Stimulated activated CD4-positive, alpha-beta T cell treated with anti-CD3 and anti-CD28 coated beads, Interleukin-1b, Interleukin-23, amount 100 ng/mL, for 4 hours (primary cell): ENCODE measurements at regions not wholly inside any gene's neighbourhood (a gene's known extent, or its start where the extent isn't known, plus 50 kb on each side); places are given as distances from the start of the nearest gene placed in this dataset.
"Not testable (repeated sequence)": the region's sequence is repeated elsewhere in the genome, so short reads cannot be mapped to it uniquely, and the experiment has no call there.

Experiments used
- DNase-seq, 2 donors: peaks; one replicate each; pipeline ENCODE4 v3.0.0-alpha.2; 2020; ENCODE audit warnings: low read depth in 2 of 2

- DNase-seq = not testable (repeated sequence)
Measured at GRCh38 chr4:17436047-17436749, 75.7 kb downstream of the QDPR start.

- DNase-seq = no peak
Measured at GRCh38 chr4:17433827-17434226, 78.1 kb downstream of the QDPR start.

- no peak for DNase-seq
Measured at GRCh38 chr4:17427991-17428390, 83.9 kb downstream of the QDPR start.

DNA sequence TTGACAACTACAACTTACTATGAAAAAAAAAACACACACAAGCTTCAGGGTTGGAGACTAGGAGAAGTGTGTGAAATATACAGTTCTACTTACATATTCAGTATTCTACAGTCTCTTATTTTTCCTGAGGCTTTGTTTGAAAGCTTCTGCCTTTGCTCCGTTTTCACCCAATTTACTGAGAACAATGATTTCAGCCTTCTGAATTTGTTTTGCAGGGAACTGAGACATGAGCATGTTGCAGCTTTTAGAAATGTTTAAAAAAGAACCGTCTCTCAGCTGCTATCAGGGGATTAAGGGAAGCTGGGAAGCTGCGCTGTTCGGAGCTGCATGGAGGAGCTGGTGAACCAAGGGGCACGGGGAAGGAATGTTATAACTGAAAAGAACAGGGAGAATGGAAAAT is 85.7 kb downstream of the QDPR start:
- no peak for DNase-seq

GRCh38 chr4:17418010-17418409 is 93.9 kb downstream of the QDPR start:
- no peak for DNase-seq

GRCh38 chr4:17414392-17414791 is 97.5 kb downstream of the QDPR start:
- no peak for DNase-seq

GRCh38 chr4:17400686-17401085 is 111.2 kb downstream of the QDPR start:
- no peak for DNase-seq

GRCh38 chr4:17398805-17399204 is 113.1 kb downstream of the QDPR start:
- no peak for DNase-seq

DNA sequence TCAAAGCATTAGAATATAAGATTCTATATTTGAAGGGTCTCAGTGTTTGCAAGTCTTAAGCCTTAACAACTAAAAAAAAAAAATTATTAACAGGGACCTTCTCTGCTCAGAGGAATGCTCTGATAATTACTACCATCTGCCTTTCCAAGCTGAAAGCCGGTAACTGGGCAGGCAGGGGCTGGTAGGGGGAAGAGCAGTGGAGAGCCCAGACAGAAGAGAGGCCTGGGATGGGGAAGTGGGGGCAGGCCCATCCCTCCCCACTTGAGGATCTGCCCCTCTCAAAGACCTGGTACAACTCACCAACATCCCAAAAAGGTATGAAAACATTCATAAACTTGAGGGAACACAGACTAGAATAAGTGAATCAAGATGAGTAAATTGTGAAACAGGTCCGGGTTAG is 113.9 kb downstream of the QDPR start:
- DNase-seq = no peak

DNA sequence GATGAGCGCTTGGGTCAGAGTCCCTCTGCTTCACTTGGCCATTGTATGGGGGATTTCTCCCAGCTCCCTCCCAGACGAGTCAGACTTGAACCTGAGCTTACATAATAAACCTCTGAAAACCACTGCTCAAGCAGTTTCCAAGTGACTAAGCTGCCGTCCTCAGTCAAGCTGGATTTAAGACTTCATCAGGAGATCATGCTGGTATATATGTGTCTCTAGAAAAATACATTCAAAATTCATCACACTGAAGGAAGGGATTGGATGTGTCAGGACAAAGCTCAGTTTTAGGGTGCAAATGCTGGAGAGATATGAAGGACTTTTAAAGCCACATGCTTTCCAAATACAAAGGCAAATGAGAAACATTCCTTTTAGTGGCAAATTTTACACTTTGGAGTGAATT is 114.3 kb downstream of the QDPR start:
- DNase-seq = no peak

DNA sequence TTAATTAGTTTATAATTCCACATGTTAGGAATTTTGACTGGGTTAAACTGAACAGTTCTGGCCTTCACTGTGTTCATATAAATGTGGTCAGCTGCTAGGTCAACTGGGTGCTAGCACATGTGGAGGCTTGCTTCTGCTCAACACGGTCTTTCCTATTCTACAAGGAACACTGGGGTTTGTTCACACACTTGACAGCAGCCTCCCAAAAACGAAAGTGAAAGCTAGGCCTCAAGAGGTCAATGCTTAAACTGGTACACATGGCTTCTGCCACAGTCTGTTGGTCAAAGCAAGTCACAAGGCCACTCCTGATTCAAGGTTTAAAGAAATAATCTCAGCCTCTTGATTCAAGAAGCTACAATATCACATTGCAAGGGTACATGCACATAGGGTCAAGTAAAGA is 126.5 kb downstream of the QDPR start:
- DNase-seq = no peak

DNA sequence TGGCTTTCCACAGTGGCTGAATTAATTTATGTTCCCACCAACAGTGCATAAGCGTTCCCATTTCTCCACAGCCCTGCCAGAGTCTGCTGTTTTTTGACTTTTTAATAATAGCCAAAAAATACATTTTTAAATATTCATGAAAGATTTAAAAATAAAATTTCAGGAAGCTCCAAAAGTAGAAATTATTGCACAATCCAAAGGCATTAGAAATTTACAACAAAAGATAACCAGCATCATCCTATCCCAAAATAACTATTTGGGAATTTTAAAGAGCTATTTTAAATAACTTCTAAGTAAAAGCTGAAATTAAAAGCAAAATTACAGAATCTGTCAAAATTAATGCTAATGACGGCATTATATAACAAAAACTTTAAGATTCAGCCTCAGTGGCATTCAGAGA is 131.5 kb downstream of the QDPR start:
- no peak for DNase-seq

GRCh38 chr4:17376205-17376604 is 135.7 kb downstream of the QDPR start:
- DNase-seq = no peak

DNA sequence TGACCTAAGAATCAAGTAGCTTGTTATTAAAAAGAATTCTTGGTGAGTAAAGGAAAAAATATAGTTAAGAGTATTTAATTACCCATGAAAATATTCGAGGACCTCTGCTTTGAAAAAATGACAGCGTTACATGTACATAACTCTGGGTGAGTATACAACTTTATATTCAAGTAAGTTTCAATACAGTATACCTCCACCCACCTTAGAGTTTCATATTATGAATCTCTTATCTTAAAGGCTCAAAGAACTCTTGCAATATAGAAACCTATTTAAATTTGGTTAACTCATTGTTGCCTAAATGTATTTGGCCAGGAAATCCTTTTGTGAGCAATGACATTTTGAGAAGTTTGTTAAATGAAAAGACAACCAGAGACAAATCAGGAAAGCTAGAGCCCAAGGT is 138.2 kb downstream of the QDPR start:
- no peak for DNase-seq

- DNase-seq = no peak
Measured at GRCh38 chr4:17370818-17371217, 141.1 kb downstream of the QDPR start.

- no peak for DNase-seq
Measured at GRCh38 chr4:17368408-17368807, 143.5 kb downstream of the QDPR start.

GRCh38 chr4:17367201-17367600 is 144.7 kb downstream of the QDPR start:
- DNase-seq = no peak

GRCh38 chr4:17366496-17366895 is 145.4 kb downstream of the QDPR start:
- no peak for DNase-seq

DNA sequence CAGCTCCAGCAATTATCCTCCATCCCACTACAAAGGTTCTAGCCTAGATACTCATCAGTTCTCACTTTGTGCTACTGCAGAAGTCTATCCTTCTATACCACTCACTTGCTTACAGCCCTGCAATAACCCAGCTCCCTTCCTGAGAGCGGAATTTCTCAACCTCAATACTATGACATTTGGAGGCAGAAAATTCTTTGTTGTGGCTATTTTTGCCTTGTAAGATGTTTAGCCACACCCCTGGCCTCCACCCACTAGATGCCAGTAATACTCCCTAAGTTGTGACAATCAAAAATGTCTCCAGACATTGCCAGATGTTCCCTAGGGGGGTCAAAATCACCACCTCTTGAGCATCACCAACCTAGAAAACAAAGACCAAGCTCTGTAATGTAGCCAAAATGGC is 149.5 kb downstream of the QDPR start:
- no peak for DNase-seq

DNA sequence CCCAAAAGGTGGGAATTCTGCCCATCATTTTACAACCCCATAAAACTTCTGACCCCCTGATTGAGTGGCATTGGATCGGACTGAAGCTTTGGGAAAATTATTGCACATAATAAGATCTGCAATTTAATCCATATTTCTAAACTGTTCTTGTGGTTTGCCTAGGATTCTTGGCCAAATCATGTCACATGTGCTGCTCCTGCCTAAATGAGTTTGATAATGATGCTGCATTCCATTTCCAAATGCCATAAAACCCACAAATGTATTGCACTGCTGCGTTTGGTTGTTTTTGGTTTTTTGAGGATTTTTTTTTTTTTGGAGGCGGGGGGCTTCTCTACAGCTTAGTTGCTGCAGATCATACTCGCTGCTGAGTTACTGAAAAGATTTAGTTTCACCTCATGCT is 153.6 kb downstream of the QDPR start:
- no peak for DNase-seq

- no peak for DNase-seq
Measured at GRCh38 chr4:17356926-17357325, 155.0 kb downstream of the QDPR start.

DNA sequence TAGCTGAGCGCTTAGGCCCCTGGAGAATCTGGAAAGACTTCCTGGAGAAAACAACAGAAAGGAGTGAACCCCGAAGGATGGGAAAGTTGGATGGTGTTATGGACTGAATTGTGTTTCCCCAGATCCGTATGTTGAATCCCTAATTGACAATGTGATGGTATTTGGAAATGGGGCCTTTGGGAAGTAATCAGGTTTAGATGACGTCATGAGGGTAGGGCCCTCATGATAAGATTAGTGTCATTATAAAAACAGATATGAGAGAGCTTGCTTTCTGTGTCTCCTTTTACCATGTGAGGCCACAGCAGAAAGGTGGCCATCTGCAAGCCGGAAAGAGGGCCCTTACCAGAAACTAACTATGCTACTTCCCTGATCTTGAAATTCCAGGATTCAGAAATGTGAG is 159.5 kb downstream of the QDPR start:
- DNase-seq = no peak

GRCh38 chr4:17347445-17347844 is 164.4 kb downstream of the QDPR start:
- peak in 1 of 2 donors; percentile 26 for DNase-seq

- no peak for DNase-seq
Measured at GRCh38 chr4:17339376-17339775, 172.5 kb downstream of the QDPR start.
